NCI-H748 treated with DMSO at 0.1 percent for 48 hours (cell line): ENCODE measurements at regions not wholly inside any gene's neighbourhood (a gene's known extent, or its start where the extent isn't known, plus 50 kb on each side); places are given as distances from the start of the nearest gene placed in this dataset.

Source experiments
- DNase-seq: peaks from one replicate; lab custom pipeline; 2025; lab: John Stamatoyannopoulos, UW

DNA sequence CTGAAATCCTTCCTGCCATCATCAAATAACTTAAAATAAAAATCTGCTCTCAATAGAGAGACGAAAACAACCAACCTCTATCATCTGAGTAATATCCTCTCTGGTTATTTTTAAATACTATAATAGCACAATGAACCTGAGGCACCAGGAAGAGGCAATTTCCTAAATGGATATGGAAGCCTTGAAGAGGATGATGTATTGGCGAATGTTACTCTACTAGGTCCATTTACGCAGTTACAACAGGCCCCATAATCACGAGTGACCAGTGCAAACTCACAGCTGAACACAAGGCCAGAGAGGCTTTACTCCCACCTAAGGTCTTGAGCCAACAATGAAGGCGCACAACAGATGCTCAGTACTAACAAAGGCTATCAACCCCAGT lies 678.8 kb upstream of the NR3C2 start:
- DNase-seq, result no peak

DNA sequence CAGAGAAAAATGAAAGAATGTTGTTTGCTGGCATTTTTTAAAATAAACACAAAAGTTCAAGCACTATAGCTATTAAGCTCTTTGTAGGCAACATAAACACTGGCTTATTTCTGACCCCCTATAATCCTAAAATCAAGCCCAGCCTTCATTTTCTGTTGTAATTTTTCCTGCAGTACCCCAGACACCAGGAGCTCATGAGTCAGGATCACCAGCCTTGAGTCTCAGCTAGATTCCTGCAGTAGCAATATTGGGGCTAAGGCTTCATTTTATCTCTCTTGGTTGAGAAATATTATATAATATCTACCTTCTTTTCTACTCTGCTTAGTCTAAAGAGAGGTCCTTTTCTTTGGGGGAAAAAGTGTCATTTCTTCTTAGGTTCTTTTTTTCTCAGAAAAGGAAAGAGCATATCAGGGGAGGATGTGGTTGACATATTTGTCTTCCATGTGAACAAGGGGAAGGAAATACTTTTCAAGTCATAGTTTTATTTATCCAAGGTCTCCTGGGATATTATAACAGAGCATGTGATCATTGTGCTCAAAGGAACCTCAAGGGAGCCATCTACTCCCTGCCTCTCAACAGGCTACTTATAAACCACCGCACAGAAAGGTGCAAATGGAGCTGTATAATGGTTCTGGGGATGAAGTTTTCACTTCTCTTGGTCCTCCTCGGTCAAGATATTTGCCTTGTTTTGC lies 678.3 kb upstream of the NR3C2 start:
- no peak for DNase-seq

DNA sequence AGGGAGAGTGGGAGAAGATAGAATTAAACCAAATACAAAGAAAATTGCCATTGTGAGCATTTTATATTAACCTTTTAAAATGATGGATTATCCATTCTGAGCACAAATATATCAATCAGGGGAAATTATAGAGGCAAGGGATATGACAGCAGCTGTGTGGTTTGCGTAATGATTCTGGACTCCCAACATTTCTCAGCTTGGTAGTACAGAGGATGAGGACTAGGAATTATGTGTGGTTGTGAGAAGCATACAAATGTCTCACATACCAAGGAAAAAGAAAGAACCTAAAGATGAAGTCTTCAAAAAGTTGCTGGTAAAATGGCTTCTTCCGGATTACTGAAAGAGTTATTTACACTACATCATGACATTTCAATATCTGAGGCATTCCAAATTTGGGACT lies 674.6 kb upstream of the NR3C2 start:
- DNase-seq, result no peak

DNA sequence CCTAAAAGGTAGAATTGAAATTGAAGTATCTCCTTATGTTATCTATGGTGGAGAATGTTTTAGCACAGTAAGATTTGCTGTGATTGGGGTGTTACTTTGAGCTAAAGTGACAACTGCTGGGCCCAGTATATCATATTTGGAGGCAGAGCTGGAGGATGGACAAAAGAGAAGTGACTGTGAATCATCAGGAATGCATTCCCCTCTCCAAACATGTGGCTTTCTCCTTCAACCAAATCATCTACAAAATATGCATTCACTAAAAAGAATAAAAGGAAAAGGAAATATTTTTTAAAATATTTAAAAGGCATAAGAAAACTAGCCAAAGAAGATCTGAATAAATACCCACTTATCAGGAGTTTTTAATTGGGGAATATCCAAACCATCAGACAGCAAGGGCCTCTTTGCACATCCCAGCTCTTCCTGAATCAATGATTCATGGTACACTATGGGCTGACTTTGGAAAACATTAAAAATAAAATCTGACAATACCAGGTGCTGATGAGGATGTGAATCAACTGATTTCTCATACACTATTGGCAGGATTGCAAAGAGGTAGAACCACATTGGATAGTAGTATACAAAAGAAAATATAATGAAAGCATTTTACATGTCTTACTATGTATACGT lies 671.7 kb upstream of the NR3C2 start:
- DNase-seq, result no peak

DNA sequence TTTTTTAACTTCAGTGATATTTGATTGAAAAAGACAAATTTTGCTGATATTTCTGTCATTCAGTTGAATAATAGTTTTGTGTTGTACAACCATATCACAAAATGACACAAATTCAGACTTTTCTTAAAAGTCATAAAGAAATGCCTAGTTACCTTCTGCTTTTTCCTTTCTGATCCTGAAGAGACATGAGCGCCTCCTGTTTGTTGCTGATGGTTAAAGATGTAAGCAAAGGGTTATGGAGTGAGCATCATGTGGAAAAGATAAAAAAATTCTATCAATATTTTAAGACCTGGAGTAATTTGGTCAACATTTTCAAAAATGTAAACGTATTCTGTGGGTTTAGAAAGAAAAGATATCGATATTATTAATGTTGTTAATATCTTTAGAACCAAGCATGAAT lies 669.9 kb upstream of the NR3C2 start:
- no peak for DNase-seq

DNA sequence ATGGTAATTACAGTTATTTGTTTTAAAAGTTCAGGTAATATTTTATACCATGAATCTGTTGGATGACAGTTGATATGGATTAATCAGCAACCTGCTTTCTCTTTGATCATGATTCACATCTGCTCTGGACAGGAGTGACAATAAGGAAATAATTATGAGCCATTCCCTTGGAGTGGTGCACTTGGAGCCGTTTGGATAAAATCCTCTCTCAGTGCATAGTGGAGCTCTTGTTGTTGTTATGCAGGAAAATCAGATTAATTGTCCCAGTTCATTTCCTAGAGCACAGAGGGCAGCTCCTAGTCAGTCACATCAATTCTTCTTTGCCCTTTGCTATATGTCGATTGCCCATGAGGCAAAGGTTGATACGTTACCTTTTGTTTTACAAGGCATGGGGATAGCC lies 668.3 kb upstream of the NR3C2 start:
- DNase-seq, result no peak

DNA sequence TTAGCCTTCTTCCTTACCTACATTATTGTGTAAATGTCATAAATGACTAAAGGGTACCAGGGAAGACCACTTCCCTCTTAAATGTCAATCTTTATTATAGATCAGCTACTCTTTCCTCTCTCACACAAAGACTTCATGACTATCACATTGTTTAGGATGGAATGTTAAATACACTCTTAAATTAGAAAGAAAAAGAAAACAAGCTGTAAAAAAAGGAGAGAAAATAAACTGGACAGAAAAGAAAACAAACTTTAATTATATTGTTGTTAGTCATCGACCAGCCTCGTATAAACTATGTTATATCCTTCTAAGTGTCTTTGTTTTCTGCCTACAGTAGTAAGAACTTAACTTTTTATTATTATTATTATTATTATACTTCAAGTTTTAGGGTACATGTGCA lies 666.4 kb upstream of the NR3C2 start:
- DNase-seq, result no peak

DNA sequence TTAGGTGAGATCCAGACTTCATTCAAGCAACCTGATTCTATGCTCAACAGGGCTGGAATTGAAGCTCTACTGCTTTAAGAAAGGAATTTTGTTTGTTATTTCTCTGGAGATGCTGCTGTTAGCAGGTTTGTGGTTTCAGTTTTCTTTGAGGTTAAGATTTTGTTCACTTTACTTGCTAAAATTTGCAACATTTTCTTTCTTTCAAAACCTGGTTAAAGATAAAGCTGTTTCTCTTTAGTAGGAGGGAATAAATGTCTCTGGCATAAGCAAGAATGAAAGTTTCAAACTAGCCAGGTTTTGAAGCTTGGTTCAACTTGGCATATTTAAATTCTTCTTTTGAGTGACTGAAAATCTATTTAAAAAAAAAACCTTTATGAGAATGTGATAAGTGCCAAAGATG lies 660.6 kb upstream of the NR3C2 start:
- no peak for DNase-seq

DNA sequence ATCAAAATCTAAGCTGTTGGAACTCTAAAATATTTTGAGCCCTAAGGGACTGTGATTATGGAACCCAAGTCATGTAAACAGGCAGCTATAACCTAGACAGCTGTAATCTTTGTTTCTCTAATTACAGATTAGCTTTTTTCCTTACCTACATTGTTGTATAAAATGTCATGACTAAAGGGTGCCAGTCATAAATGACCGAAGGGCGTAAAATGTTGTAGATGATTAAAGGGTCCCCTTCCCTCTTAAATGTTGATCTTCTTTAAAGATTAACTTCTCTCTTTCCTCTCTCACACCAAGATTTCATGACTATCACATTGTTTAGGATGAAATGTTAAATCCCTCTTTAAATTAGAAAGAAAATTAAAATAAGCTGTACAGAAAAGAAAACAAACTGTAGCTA lies 659.4 kb upstream of the NR3C2 start:
- DNase-seq, result no peak

DNA sequence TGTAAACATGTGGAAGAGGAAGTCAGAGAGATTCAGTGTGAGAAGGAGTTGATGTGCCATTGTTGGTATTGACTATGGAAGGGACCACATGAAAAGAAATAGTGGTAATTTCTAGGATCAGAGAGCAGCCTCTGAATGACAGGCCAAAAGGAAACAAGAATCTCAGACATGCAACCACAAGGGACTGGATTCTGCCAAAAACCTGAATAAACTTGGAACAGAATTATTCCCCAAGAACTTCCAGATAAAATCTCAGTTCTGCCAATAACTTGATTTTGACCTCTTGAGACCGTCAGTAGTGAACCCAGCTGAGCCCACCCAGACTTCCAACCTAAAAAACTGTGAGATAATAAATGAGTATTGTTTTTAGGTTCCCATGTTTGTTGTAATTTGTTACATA lies 653.6 kb upstream of the NR3C2 start:
- DNase-seq, result no peak

DNA sequence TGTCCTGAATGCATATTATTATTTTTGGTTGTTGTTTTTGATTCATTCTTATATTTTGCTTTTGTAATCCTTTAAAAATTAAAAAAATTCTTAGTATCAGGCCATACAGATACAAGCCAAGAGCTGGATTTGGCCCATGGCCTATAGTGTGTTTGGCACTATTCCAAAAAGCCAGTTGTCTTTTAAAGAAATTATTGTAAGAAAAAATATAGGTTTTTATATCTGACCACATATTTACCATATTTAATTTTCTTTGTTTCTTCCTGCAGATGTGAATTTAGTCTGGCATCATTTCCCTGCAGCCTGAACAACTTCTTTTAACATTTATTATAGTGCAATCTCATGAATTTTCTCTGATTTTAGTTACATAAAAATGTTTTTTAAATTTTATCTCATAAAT lies 652.8 kb upstream of the NR3C2 start:
- DNase-seq, result no peak

DNA sequence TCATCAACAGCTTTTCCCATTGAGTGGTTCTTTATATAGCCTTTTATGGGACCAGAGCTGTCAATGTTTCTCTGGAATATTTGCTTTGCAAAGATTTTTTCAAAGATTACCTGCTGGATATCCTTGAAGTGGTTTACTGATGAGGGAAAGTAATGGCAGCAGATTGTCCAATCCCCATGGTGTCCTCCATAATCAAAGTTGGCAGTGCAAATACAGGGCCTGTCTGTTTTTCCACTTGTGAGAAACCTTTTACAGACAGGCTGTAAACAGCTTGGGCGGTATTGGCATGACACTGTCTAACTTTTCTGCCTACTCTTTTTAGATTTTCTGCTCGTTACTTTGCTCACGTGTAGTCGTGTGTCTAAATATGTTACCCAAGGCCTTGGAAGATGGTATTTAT lies 641.9 kb upstream of the NR3C2 start:
- DNase-seq, result no peak

DNA sequence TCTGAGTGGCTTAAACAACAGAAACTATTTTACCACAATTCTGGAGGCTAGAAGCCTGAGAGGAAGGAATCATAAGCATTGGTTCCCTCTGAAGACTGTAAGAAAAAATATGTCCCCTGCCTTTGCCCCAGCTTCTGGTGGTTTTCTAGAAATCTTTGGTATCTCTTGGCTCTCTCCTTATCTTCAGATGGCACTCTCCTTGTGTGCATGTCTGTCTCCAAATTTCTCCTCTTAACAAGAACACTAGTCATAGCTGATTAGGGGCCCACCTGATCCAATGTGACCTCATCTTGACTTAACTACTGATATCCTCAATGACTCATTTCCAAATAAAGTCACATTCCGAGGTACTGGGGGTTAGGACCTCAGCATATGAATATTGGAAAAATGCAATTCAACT lies 635.0 kb upstream of the NR3C2 start:
- DNase-seq, result no peak

DNA sequence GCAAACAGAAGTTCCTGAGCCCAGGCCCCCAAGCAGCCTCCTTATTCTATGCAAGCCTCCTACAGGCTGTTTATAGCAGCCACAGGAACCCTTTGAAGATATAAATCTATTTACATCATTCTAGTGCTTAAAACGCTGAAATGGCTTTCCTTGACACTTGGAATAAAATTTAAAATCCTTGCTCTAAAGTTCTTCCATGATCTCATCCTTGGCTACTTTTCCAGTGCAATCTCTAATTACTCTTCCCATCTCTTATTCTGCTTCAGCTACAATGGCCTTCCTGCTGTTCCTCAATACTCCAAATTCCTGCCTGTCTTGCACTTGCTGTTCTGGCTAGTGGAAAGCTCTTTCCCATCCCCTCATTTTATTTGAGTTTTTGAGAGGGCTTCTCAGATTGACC lies 634.2 kb upstream of the NR3C2 start:
- DNase-seq, result no peak

DNA sequence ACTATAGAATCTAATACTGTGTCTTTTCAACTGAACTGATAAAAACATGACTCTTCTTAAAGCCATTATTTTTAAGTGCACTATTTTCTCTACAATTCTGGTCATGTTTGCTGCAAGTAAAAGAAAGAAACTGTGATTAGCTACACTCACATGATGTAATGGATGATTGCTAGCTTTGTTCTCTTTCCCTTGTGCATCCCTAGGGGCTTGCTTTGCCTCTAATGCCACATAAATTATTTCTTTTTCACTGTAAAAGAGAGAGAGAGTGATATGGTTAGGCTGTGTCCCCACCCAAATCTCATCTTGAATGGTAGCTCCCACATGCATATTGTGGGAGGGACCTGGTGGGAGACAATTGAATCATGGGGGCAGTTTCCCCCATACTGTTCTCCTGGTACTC lies 630.2 kb upstream of the NR3C2 start:
- no peak for DNase-seq

DNA sequence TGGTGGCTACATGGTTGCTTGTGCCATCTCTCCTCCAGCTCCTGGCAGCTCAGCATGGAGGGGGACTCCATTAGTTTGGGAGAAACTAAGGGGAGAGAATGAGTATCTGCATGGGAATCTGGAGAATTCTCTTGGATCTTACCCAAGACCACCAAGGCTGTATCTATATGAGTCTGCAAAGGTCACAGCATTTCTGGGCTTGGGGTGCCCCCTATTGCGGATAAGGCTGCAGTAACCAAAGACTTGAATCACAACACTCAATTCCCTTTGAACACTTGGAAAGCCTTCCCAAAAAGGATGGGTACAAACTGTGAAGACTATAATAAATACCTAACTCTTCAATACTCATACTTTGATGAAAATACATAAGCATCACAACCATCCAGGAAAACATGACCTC lies 623.5 kb upstream of the NR3C2 start:
- no peak for DNase-seq

DNA sequence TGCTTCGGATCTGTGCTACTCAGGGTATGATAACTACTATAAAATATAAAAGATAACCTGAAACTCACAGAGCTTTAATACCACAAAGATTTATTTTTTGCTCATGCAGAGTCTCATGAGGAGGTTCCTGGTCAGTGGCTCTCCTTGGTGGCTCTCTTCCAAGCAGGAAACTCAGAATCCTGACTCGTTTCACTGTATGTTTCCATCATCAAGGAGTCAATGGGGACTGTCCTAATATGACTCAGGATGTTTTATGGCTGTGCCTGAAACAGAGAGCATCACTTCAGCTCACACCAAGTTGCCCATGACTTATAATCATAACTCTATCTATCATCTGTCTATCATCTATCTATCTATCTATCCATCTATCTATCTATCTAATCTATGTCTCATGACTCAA lies 620.8 kb upstream of the NR3C2 start:
- DNase-seq, result no peak

DNA sequence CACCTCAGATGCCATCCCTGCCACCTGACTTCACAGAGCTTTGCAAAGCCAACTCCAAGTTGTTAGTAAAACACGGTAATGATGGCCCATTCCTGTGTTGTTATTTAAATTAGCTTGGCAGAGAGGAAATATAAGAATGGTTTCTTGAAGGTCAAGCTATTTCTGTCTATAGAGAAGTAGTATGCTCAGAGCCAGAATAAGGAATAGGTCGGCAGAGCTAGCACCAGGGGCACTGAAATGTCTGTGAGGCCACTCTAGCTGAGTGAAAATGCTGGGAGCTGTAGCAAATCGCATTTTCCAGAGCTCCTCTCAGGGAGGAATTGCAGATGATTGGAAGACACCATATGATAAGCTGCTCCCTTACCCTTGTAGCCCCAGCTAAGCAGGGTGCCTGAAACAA lies 615.4 kb upstream of the NR3C2 start:
- DNase-seq, result no peak

DNA sequence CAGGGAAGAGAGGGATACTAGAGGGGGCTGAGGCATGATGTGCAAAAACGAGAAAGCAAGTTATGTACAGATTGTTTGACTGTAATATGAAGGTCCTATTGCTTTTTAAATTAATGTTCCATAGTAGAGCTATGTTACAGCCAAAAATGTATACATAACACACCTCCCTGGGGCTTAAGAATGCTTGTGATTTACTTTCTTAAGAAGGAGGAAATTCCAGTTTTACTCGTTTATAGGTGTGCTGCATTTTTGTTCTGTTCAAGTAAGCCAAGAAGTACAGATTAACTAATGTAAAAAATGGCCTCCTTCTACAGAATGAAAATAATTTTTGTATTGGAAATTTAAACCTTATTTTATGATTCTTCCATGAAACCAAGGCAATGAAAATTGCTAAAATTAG lies 614.4 kb upstream of the NR3C2 start:
- DNase-seq, result no peak

DNA sequence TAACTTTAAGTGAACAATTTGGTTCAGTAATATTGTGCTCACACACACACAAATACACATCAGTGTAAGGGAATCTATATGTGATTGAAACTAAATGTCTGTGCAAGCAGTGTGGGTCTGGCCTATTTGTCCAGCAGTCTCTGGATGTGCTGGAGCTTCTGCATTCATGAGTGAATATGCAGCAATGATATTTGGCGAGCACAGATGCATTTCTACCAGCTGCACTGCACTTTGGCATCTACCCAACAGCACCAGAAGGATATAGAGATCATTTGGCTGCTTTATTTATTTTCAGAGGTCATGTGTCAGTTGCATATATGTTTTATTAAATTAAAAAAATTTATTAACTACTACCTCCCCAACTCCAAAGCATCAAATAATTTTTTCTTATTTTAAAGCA lies 613.4 kb upstream of the NR3C2 start:
- no peak for DNase-seq

DNA sequence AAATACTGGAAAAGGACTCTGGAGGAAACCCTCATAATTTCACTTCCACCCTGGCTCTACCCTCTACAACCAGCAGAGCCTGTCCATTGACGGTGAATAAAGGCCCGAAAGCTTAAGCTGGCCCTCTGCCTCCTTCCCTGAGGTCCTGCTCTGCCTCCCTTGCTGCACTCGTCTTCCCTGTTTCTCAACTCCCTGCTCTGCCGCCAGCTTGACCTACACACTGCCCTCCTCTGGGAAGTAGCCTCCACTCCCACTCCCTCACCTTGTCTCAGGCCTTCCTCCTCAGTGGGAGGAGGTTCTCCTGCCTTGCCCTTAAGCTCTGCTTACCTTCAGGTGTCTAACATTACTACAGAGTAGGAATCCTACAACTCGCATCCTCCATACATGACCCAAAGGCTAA lies 608.6 kb upstream of the NR3C2 start:
- no peak for DNase-seq

DNA sequence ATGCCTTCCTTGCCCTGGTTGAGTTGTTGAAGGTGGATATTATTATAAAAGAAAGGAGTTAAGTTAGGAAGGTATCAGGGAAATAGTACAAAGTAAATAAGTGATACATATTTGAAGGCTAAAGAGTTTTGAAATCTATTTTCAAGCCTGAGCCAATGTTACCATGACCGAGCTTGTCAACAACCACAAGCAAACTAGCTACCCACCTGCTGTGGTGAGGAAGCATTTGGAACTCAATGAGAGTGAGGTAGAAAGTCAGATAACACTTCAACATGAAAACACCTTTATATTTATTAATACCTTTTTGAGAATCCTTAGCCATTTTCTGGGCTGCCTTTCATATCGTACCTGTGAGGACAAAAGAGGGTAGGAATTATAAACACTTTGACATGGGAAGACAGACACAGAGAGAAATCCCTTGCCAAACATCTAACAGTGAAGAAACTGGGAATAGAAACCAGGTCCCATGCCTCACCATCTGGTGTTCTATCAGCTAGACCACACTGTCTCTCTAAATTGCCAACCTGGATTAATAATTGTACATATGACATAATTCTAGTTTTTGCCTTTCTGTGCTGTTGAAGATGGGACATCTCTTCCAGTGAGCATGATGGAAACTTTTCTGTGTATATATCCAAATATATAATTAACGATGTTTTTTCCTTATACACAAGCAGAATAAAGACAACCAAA lies 606.4 kb upstream of the NR3C2 start:
- DNase-seq, result no peak

DNA sequence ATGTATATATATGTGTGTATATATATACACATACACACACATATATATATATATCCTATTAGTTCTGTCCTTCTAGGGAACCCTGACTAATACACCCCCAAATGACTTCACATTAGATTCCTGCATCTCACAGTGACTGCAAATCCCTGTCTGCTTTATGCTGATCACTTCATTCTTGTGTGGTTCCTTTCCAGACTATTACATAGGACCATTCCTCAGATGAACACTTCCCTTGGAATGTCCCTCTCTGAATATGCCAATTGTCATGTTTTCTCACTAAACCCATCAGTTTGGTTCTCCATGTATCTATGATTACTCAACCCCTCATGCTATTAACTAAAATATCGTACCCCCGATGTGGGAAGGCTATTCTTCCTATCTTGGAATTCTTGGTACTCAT lies 605.2 kb upstream of the NR3C2 start:
- no peak for DNase-seq

DNA sequence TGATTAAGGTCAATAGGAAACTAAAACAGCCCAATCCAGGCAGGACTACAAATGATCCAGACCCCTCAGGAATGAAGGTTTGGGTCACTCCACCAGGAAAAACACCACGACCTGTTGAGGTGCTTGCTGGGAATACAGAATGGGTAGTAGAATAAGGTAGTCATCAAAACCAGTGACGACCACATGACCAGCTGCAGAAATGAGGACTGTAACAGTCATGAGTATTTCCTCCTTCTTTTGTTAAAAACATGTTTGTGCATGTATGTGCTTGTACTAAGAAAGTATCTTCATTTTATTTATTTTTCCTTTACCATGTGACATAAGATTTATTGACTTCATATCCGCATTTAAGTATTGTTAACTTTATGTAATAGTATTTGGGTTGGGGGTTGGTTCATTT lies 603.5 kb upstream of the NR3C2 start:
- DNase-seq, result no peak
